Ishikawa (cell line): ENCODE measurements at regions not wholly inside any gene's neighbourhood (a gene's known extent, or its start where the extent isn't known, plus 50 kb on each side); places are given as distances from the start of the nearest gene placed in this dataset.

Experiments
- EP300 ChIP-seq: IDR thresholded peaks from 2 replicates; pipeline ENCODE4 v1.6.1; 2012; ENCODE audit warnings: borderline replicate concordance
- RAD21 ChIP-seq: IDR thresholded peaks from 2 replicates; pipeline ENCODE4 v1.6.1; 2012; ENCODE audit warnings: low read depth
- TF ChIP-seq, protein P1 (sequence below): IDR thresholded peaks from 2 replicates; pipeline ENCODE4 v1.6.1; 2012

DNA sequence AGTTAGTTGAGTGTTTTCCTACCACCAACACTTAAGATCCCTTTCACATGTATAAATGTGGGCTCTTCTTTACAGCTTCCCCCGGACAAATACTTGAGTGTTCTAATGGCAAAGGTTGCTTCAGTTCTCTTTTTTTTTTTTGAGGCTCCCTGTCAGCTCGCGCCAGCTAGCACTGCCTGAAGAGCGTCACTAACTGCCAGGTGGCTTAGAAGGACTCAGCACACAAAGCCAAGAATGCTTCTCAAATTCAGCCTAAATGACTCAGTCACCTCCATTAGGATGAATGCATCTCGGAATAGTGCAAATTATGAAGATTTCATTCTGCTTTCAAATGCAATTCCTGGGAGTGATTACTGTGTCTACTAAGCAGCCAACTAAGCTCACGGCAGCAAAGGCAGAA is 150.7 kb upstream of the BTBD3 start:
- TF ChIP-seq, protein P1, sequence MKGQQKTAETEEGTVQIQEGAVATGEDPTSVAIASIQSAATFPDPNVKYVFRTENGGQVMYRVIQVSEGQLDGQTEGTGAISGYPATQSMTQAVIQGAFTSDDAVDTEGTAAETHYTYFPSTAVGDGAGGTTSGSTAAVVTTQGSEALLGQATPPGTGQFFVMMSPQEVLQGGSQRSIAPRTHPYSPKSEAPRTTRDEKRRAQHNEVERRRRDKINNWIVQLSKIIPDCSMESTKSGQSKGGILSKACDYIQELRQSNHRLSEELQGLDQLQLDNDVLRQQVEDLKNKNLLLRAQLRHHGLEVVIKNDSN, result no peak
- TF ChIP-seq RAD21 (no peak), EP300 (no peak)
